Hematopoietic multipotent progenitor cell treated with erythropoietin and hydrocortisone succinate and interleukin-3 and kit ligand, for 6 days (in vitro differentiated cells): ENCODE measurements at regions not wholly inside any gene's neighbourhood (a gene's known extent, or its start where the extent isn't known, plus 50 kb on each side); places are given as distances from the start of the nearest gene placed in this dataset.
"Not testable (repeated sequence)": the region's sequence is repeated elsewhere in the genome, so short reads cannot be mapped to it uniquely, and the experiment has no call there.

Experiments used
- DNase-seq: peaks from one replicate; pipeline ENCODE4 v3.0.0-alpha.2; 2015

- DNase-seq: no peak
Observed at GRCh38 chr10:56298941-56299340, 62.1 kb downstream of the ZWINT start.

GRCh38 chr10:56296618-56297017 is 64.4 kb downstream of the ZWINT start:
- no peak for DNase-seq

- no peak for DNase-seq
Observed at GRCh38 chr10:56288403-56288802, 72.7 kb downstream of the ZWINT start.

GRCh38 chr10:56286096-56286495 is 75.0 kb downstream of the ZWINT start:
- DNase-seq: no peak

GRCh38 chr10:56279270-56279669 is 81.8 kb downstream of the ZWINT start:
- no peak for DNase-seq

GRCh38 chr10:56269181-56269580 is 91.9 kb downstream of the ZWINT start:
- DNase-seq: no peak

- no peak for DNase-seq
Observed at GRCh38 chr10:56266120-56266519, 94.9 kb downstream of the ZWINT start.

GRCh38 chr10:56258991-56259390 is 102.1 kb downstream of the ZWINT start:
- DNase-seq: no peak

GRCh38 chr10:56258378-56258777 is 102.7 kb downstream of the ZWINT start:
- DNase-seq: no peak

GRCh38 chr10:56255298-56255697 is 105.8 kb downstream of the ZWINT start:
- no peak for DNase-seq

GRCh38 chr10:56240471-56240870 is 120.6 kb downstream of the ZWINT start:
- DNase-seq: no peak

- no peak for DNase-seq
Observed at GRCh38 chr10:56231436-56231835, 129.6 kb downstream of the ZWINT start.

- no peak for DNase-seq
Observed at GRCh38 chr10:56222237-56222636, 138.8 kb downstream of the ZWINT start.

GRCh38 chr10:56212951-56213350 is 148.1 kb downstream of the ZWINT start:
- DNase-seq: no peak

GRCh38 chr10:56181607-56182006 is 179.5 kb downstream of the ZWINT start:
- no peak for DNase-seq

GRCh38 chr10:56178210-56178609 is 182.8 kb downstream of the ZWINT start:
- DNase-seq: no peak

GRCh38 chr10:56155091-56155513 is 206.0 kb downstream of the ZWINT start:
- DNase-seq: not testable (repeated sequence)

- DNase-seq: no peak
Observed at GRCh38 chr10:56146806-56147205, 214.3 kb downstream of the ZWINT start.

- peak; percentile 0 for DNase-seq
Observed at GRCh38 chr10:56142092-56142728, 218.8 kb downstream of the ZWINT start.

GRCh38 chr10:56139405-56139804 is 221.7 kb downstream of the ZWINT start:
- DNase-seq: no peak

- no peak for DNase-seq
Observed at GRCh38 chr10:56135828-56136227, 225.2 kb downstream of the ZWINT start.

GRCh38 chr10:56123247-56123646 is 237.8 kb downstream of the ZWINT start:
- DNase-seq: no peak

GRCh38 chr10:56116684-56117083 is 244.4 kb downstream of the ZWINT start:
- DNase-seq: peak; percentile 1

- DNase-seq: no peak
Observed at GRCh38 chr10:56109454-56109853, 251.6 kb downstream of the ZWINT start.

GRCh38 chr10:56104923-56105322 is 256.1 kb downstream of the ZWINT start:
- DNase-seq: no peak
